GM18517 (cell line): ENCODE measurements at regions not wholly inside any gene's neighbourhood (a gene's known extent, or its start where the extent isn't known, plus 50 kb on each side); places are given as distances from the start of the nearest gene placed in this dataset.

Source experiments
- ATAC-seq: cut with Tn5 transposase; IDR thresholded peaks from one replicate; pipeline ENCODE4 v1.9.1; 2021; ENCODE audit warnings: mild to moderate bottlenecking, moderate library complexity; ENCODE audit not compliant: unreplicated experiment

DNA sequence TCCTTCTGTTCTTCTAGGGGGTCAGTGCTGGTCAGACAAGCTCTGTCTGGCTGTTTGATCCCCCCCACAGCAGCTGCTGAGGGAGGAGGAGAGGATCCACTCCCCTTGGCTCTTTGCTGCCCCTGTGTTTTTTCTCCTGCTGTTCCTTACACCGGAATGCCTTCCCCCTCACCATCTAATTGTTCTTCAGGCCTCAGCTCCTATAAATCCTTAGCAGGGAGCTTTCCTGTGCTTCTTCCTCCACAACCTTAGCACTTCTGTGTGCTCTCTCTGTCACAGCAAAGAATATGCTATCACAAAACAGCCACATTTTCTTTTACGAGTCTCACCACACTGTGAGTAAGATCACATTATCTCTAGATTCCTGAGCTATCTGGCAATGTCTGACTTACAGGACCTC lies 196.6 kb downstream of the OTOR start:
- ATAC-seq = no peak

DNA sequence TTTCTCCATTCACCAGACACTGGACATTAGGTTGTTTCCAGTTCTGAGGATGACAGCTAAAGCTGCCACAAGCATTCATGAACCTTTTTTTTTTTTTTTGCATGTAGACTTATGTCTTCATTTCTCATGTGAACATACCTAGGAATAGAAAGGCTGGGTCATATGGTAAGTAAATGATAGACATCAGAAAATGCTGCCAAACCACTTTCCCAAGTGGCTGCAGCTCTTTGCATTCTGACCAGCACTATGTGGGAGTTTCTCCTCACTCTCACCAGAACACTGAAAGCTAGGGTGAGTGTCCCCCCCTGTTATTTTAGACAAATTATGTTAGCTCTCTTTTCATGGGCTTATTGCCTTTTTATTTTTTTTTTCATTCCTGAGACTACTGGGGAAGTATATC lies 197.5 kb downstream of the OTOR start:
- no peak for ATAC-seq

DNA sequence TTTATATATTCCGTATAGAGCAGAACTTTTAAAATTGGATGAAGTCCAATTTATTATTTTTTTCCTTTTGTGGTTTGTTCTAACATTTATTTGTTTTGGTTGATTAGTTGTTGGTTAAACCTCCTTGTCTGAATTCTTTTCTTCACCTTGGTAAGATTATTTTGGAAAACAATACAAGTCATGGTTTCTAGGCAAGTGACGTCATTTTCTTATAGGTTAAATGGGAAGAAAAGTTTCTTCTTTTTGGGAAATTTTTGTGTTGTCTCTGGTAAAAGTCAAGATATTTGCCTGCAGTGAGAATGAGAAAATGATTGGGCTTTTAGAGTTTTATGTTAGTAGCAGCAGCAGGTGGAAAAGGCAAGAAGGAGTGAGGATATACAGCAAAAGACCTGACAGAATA lies 197.9 kb downstream of the OTOR start:
- ATAC-seq = no peak

DNA sequence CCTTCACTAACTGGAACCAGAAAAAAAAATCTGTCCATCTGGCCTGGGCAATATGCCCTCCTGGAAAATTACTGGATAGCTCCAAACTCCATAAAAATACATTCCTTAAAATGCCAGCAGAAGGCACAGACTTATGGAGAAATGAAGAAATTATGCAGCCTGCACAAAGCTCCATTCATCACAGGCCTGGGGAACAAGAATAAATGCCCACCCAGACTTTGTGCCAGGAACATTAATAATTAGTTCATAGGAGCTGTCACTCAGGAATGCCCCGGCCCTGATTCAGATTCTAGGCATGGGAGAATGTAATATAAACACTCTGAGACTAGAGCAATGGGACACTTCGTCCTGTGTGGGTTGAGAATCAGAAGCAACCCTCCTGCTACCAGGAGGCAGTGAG lies 199.3 kb downstream of the OTOR start:
- no peak for ATAC-seq

DNA sequence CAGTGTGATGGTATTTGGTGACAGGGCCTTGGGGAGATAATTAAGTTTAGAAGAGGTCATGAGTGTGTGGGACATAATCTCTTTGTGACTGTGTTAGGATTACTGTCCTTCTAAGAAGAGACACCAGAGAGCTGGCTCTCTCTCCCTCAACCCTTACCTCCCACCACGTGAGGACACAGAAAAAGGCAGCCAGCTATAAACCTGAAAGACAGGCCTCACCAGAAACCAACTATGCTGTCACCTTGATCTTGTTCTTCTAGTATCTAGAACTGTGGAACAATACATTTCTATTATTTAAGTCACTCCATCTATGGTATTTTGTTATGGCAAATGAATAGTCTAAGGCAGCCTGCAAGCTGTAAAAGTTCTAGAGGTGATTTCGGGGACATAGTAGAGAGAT lies 203.7 kb downstream of the OTOR start:
- ATAC-seq = no peak

DNA sequence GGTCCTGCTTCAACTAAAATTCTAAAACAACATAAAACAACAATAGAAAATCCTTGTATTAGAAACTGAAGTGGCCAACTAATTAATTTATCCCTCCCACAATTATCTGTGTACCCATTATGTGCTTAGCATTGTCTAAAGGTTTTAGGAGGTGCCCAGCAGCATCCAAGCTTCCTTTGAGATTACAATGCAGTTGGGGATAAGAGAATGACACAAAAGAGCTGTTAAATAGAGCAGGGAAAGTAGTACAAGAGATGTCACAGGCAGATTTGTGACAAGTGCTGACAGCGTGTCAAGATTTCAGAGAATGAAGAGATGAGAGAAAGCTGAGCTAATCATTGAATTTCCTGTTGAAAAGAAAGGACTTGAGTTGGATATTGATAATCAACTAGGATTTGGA lies 204.8 kb downstream of the OTOR start:
- no peak for ATAC-seq

DNA sequence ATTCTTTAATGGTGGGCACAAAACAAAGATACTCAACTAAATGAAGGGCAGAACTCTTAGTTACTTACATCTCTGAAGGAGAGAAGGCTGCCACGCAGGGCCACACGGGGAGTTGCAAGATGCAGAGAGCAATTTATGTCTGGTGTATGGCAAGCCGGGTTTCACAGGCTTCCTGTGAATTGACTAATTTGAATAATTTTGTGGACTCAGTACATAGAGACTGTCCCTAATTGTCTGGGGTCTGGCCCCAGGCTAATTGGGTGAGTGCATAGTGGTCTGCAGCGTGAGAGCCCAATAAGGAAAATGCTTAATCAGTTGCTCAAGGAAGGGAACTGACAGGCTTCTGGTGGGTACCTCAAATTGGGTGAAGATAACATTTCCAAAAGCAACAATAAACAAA lies 205.7 kb downstream of the OTOR start:
- no peak for ATAC-seq

DNA sequence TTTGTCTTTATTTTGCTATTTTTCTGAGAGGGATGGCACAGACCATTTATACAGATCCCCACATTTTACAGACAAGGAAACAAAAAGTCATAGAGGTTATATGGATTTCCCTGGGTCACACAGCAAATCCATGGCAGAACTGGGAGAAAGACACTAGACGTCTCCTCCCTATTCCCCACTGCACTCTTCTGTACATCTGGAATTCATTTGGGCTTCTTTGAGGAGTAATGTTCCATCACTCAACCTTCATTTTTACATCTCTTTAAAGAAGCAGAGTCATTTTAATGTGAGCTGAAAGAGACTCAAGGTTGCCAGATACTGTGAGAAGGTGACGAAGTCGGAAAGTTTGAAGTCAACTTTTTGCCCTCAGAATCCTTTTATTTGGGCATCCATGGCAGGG lies 207.3 kb downstream of the OTOR start:
- ATAC-seq = no peak

DNA sequence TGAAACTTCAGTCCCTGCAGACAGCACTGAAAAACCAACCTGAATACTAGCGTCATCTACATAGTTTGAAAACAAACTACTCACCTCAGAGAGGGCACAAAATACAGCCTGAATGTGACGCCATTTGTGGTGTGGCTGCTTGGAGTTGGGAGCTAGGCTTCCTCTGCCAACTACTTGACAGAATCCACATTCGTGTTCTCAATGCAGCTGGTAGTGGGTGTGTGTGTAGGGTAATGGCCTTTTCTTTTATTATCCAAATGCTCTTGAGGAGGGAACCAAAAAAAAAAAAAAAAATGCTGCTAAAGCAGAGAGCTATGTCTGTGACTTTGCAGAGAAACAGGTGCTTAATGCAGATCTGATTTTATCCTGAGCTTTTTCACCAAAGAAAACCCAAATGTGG lies 207.8 kb downstream of the OTOR start:
- ATAC-seq = no peak

DNA sequence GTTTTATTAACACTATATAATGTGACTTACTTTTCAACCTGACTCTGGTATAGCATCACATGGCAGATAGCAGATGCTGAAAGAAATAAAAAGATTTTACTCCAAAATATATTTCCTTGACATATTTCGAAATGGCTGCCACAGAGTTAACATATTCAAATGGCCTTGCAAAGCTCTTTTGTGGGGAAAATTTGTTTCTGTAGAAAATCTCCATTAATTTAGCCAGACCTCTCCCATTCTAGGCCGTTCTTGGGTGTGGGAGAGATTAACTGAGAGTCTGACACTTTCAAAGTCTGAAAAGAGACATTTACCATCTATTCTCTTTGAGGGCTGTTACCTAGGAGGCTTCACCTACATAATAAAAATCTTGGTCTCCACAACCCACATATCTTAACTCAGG lies 217.2 kb downstream of the OTOR start:
- ATAC-seq = no peak

DNA sequence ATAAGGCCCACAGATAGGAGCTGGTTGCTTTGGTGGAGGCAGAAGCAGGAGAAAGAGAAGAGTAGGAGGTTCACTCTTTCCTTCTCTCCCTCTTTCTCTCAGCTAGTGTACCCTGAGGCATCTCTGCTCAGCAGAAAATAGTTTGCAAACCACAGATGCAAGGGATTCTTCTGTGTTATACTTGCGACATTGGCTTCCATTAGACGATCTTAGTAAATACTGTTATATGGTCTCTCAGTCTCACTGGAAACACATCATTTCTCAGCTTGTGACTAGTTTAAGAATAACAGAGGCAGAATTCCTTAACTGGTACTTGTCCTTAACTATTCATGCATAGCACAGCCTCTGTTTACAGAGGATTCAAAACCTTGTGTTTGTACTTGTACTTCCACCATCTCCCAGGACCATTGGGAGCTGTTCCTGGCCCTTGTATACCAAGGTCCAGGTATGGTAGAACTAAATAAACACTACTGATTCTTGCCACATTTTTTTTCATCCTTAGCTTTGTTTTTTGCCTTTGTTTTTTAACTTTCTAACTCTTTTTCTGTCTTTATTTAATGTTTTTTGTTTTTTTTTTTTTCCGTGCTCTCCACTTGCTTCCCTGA lies 218.2 kb downstream of the OTOR start:
- ATAC-seq = no peak

DNA sequence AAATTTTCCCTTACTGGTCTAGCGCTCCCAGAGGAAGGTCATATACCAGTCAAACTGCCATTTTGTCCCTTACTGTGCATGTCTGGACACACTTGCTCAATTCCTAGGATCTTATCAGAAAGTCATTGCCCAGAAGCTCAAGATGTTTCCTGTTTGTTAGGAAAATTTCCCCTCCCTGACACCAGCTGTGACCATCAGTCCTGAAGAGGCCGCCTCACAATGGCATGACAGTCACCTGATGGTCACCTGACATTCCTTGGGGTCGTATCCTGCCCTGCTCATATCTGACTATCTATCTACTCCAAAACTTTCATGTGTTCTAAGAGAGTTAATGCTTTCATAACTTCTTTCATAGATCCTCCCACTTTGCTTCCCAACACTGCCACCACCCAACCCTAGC lies 219.9 kb downstream of the OTOR start:
- ATAC-seq = no peak

DNA sequence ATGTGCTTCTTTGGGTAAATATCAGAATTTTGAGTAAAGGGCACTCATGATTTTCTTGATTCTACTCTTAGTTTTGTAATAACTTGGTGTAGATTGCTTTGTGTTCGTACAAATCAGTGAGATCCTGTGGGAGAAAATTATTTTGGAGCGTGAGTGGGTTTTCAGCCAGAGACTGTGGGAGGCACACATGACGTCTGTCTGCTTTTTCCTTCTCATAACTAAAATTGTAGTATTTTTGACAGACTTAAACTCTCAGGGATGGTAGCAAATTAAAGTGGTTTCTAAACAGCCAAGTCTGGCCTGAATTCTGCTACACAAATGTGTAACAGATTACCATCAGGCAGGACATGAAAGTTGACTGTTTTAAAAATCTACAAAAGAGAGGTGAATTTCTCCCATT lies 222.6 kb downstream of the OTOR start:
- no peak for ATAC-seq

DNA sequence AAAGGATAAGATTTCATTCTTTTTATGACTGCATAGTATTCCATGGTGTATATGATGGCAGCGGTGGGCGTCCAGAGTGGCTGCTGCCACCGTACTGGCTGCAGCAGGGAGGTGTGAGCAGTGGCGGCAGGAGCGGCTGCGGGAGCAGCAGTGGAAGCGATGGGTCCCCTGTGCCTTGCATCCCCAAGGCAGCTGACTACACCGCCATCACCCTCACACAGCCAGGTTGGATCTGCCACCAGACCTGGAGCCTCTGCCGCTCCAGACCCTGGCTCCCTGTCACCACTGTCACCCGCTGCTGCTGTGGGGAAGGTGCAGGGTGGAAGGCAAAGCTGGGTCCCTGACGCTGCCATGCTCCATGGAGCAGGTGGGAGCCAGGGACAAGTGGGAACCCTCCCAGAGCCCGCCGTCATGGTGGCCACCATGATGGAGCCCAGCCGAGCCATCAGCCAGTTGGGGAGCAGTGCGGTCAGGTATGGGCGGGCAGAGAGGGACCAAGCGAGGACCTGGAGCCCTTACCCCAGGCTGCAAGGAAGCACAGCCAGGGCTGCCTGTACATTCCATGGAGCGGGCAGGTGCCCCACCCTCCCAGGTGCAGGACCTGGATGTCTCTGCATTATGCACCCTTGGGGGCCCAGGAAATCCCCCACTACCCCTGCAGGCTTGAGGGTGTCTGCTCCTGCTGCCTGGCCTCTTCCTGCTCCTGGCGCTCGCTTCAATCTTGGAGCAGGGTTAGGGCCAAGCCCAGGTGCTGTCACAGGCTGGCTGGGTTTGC lies 226.1 kb downstream of the OTOR start:
- no peak for ATAC-seq

DNA sequence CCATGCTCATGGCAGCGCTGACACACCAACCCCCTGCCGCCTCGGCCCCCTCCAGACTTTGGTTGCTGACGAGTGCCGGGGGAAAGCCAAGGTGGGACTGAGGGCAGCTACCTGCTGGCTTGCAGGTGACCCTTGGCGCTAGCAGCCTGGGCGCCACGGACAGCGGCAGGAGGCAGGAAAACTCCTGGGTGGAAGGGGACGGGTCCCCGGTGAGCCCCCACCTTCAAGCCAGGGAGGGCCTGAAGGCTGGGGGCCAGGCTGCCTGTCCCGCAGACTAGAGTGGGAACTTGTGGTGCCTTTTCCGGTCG lies 226.7 kb downstream of the OTOR start:
- ATAC-seq = no peak

DNA sequence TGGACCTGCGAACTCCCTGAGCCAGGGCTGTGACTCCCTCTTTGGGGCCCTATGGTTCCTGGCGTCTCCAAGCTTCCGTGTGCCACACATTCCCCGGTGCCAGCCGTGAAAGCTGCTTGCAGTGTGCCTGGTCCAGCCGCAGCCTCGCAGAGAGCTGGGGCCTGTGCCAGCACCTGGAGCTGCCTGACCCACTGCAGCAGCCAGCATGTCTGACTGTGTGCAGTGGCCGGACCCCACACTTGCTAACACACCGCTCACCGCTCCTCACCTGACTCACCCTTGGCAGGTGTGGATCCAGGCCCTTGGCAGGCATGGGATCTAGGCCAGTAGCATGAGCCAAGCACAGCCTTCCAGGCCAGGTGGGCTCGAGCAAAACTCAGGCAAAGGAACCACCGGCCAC lies 227.5 kb downstream of the OTOR start:
- ATAC-seq = no peak

DNA sequence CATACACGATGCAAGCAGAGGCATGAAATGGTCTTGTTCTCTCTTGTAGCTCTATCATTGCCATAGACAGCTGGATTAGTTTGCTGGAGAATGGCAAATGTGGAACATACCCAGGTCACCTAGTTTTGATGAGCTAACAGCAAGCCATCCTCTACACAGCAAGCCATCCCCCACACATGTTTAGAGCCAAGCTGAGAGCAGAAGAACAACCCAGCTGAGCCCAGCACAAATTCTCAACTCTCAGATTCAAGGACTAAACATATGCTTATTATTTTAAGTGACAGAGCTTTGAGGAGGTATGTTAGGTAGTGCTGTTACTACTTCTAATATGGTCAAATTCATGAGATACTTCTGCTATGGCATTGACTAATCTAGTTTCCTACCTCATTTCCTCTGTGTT lies 230.3 kb downstream of the OTOR start:
- ATAC-seq = no peak

DNA sequence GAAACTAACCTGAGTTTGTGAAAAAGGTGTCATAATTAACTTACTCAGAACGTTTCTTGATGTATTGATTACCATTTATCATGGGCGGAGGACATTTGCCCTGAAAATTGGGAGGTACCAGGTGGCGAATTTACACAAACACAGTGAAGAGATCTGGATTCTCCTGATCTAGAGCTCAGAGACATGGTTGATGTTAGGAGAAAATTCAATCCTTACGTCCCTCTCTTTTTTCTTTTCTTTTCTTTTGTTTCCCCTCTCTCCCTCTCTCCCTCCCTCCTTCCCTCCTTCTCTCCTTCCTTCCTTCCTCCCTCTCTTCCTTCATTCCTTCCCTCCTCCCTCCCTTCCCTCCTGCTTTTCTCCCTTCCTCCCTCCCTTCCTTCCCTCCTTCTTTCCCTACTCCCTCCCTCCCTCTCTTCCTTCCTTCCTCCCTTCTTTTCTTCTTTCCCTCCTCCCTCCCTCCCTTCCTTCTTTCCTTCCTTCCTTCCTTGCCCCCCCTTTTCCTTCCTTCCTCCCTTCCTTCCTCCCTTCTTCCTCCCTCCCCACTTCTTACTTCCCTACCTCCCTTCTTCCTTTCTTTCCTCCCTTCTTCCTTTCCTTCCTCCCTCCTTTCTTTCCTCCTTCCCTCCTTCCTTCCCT lies 234.1 kb downstream of the OTOR start:
- no peak for ATAC-seq

DNA sequence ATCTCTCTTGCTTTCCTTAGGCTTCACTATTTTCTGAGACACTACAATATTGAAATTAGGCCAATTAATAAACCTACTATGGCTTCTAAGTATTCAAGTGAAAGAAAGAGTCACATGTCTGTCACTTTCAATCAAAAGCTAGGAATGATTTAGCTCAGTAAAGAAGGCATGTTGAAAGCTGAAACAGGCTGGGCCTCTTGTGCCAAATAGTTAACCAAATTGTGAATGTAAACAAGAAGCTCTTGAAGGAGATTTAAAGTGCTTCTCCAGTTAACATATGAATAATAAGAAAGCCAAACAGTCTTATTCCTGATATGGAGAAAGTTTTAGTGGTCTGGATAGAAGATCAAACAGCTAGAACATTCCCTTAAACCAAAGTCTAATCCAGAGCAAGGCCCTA lies 236.3 kb downstream of the OTOR start:
- ATAC-seq = no peak

DNA sequence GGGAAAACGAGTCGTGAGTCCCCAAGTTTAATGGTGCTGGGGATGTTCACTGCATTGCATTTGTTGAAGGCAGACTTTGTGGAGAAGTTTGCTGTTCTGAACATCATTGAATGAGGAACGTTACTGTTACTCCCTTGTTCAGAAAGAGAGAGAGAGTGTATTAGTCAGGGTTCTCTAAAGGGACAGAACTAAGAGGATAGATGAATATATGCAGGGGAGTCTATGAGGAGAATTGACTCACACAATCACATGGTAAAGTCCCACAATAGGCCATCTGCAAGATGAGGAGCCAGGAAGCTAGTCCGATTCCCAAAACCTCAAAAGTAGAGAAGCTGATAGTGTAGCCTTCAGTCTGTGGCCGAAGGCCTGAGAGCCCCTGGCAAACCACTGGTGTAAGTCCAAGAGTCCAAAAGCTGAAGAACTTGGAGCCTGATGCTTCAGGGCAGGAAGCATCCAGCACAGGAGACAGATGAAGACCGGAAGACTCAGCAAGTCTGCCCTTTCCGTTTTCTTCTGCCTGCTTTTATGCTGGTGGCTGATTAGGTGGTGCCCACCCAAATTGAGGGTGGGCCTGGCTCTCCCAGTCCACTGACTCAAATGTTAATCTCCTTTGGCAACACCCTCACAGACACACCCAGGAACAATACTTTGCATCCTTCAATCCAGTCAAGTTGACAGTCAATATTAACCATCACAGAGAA lies 223.5 kb upstream of the PCSK2 start:
- no peak for ATAC-seq

DNA sequence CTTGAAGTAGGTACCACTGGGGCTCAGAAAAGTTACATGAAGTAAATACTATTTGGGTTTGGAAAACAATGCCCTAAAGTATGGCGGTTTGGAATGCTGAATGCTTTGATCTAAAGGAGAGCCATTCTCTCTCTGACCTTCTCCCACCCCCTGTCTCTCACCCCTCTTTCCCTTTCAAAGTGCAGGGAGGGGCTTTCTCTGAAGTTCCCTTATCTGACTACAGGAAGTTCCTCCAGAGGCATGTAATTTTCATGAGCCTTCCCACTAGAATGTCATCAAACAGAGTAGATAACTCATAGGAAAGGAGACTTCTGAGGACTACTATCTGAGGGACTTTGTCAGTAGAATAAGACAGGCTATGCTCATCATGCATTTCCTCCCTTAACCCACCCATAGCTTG lies 216.7 kb upstream of the PCSK2 start:
- ATAC-seq = no peak
